ENCODE measurements at regions not wholly inside any gene's neighbourhood (a gene's known extent, or its start where the extent isn't known, plus 50 kb on each side); places are given as distances from the start of the nearest gene placed in this dataset.

DNA sequence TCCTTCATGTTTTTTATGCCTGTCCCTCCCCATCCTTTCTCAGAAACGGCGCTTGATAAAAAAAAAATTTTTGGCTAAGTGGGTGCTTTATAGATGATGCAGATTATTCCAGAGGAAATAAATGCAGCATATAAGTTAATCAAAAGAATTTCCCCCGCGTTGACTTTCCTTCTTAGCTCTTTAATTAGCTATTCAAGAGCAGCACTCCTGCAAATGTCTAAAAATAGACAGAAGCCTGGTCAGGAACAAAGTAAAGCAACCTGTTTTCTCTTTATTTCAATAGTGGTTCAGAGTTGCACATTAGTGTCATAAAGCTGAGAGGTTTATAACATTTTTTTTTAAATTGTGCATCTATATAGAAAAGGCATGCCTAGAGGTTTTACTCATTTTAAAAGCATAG is 439.5 kb upstream of the LRRC7 start:
- Histone ChIP-seq H3K27me3 (no peaks in the 10 kb centered on the region), H3K36me3 (no peaks in the 10 kb centered on the region), H3K9me3 (no peaks in the 10 kb centered on the region), H3K4me1 (peaks cover 0 to 2% of the 10 kb centered on the region in 2 donors), H3K27ac (no peak overlapping the region), H3K4me3 (no peak overlapping the region)
- no peak for DNase-seq (ENCODE audit: low spot score in 2 of 2)
- TF ChIP-seq, protein P1, sequence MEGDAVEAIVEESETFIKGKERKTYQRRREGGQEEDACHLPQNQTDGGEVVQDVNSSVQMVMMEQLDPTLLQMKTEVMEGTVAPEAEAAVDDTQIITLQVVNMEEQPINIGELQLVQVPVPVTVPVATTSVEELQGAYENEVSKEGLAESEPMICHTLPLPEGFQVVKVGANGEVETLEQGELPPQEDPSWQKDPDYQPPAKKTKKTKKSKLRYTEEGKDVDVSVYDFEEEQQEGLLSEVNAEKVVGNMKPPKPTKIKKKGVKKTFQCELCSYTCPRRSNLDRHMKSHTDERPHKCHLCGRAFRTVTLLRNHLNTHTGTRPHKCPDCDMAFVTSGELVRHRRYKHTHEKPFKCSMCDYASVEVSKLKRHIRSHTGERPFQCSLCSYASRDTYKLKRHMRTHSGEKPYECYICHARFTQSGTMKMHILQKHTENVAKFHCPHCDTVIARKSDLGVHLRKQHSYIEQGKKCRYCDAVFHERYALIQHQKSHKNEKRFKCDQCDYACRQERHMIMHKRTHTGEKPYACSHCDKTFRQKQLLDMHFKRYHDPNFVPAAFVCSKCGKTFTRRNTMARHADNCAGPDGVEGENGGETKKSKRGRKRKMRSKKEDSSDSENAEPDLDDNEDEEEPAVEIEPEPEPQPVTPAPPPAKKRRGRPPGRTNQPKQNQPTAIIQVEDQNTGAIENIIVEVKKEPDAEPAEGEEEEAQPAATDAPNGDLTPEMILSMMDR (IDR thresholded peaks at IDR 0.05), result no peak
- intact Hi-C loops (cut with DNase I), result loop anchor here (10.0 kb wide), 1 partner anchor 153 kb away; no protein-coding TSS in a partner anchor

DNA sequence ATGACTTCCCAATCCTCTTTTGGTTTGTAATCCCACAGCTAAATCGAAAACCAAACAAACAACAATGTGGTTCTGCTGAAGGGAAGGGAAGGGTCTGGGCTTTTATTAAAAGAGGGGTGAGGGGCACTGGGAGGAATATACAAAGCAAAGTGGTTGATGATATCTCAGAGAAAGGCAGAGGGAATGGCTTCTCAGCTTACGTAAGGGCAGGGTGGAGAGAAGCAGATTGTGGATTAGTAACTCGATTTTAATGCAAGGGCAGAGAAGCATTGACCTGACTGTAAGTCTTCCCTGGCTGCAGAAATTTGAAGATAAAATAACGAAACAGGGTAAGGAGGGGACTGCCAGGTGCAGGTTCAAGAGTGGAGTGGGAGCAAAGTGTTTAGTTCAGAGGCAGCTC is 438.2 kb upstream of the LRRC7 start:
- intact Hi-C loops (cut with DNase I), result loop anchor here (10.0 kb wide), 1 partner anchor 155 kb away; no protein-coding TSS in a partner anchor
- Histone ChIP-seq H3K27me3 (no peaks in the 10 kb centered on the region), H3K27ac (no peak overlapping the region), H3K9me3 (no peaks in the 10 kb centered on the region), H3K36me3 (no peaks in the 10 kb centered on the region), H3K4me3 (no peak overlapping the region), H3K4me1 (peaks cover 0 to 2% of the 10 kb centered on the region in 2 donors)
- DNase-seq (ENCODE audit: low spot score in 2 of 2), result no peak
- TF ChIP-seq, protein P1 (IDR thresholded peaks at IDR 0.05), result no peak

DNA sequence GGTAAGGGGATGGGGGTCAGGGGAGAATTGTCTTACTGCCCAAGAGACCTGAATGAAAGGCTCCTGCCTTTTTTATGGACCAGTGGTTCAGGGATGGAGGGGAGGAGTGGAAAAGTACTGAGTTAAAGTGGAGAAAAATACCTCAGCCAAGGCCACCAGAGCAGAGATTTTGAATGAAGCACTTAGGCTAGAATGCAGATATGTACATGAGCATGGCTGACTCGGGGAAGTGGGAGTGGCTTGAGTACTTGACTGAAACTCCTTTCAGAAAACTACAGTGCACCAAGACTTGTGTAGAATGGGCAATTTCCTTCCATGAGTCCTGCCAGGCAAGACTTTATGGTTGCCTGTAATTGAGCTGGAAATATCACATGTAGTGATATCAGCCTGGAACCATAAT is 429.6 kb upstream of the LRRC7 start:
- no peaks in the 10 kb centered on the region for H3K27me3 ChIP-seq
- intact Hi-C loops (cut with DNase I), result no loop called here
- no peak overlapping the region for H3K27ac ChIP-seq
- no peak for DNase-seq (ENCODE audit: low spot score in 2 of 2)
- peaks cover 0 to 3% of the 10 kb centered on the region in 2 donors for H3K4me1 ChIP-seq
- H3K36me3 ChIP-seq, result no peaks in the 10 kb centered on the region
- H3K4me3 ChIP-seq, result no peak overlapping the region
- H3K9me3 ChIP-seq, result peaks cover 0 to 8% of the 10 kb centered on the region in 2 donors
- TF ChIP-seq, protein P1 (IDR thresholded peaks at IDR 0.05), result no peak

DNA sequence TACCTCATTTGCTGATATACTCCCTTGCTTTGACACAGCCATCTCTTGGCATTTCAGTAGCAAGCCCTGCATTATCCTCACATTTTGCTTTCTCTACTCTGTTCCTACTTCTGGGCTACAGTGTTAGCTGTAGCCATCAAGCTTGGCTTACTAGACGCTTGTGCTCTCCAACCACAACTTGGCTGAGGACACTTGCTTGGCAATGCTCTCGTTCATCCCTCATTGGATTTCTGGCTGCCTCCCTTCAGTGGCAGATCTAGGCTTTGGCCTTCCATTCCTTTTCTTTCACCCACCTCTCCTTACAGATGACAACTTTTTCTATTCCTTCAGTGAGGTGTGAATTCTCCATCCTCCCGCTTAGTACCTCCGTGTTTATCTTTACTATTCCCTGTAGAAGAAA is 428.7 kb upstream of the LRRC7 start:
- Histone ChIP-seq H3K4me3 (no peak overlapping the region), H3K36me3 (no peaks in the 10 kb centered on the region), H3K27me3 (no peaks in the 10 kb centered on the region), H3K27ac (peak overlapping the region in 1 of 2 donors; percentile 6), H3K9me3 (peaks cover 0 to 8% of the 10 kb centered on the region in 2 donors), H3K4me1 (peaks cover 0 to 3% of the 10 kb centered on the region in 2 donors)
- no peak for DNase-seq (ENCODE audit: low spot score in 2 of 2)
- intact Hi-C loops (cut with DNase I), result no loop called here
- TF ChIP-seq, protein P1 (IDR thresholded peaks at IDR 0.05), result no peak

DNA sequence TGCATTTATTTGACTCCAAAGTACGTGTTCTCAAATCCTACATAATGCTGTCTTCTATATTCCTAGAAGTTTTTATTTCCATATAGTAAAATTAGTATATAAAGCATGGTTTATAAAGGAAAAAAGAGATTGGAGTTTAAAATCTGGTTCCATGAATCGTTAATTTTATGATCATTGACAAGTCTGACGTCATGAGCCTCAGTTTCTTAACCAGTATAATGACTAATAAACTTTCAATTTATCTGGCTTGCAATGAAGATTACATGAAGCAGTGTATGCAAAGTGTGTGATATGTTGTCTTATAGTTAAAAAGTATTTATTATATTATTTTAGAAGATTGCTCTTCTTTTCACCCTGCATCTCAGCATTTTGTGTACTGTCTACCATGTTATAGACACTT is 421.4 kb upstream of the LRRC7 start:
- DNase-seq (ENCODE audit: low spot score in 2 of 2), result no peak
- no peaks in the 10 kb centered on the region for H3K27me3 ChIP-seq
- no peaks in the 10 kb centered on the region for H3K4me1 ChIP-seq
- H3K27ac ChIP-seq, result no peak overlapping the region
- no peaks in the 10 kb centered on the region for H3K36me3 ChIP-seq
- intact Hi-C loops (cut with DNase I), result no loop called here
- TF ChIP-seq, protein P1 (IDR thresholded peaks at IDR 0.05), result no peak
- no peak overlapping the region for H3K4me3 ChIP-seq
- H3K9me3 ChIP-seq, result no peaks in the 10 kb centered on the region

DNA sequence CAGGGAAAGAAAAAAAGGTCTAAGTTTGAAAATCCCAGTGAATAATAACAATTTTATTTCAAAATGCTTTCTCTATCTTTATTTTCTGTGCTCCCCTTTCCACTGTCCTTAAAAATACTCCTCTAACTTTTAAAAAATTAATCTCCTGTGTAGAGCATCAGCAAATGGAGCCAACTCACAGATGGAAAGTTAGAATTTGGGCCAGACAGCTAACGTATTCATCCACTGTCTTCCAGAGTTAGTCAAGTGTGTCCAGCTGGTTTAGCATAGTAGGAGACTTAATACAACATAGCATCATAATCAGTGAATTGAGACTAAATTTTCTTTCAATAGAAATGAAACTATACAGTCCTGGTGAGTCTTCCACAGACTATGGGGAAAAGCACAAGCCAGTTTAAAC is 419.0 kb upstream of the LRRC7 start:
- intact Hi-C loops (cut with DNase I), result no loop called here
- TF ChIP-seq, protein P1 (IDR thresholded peaks at IDR 0.05), result no peak
- Histone ChIP-seq H3K27ac (no peak overlapping the region), H3K9me3 (no peaks in the 10 kb centered on the region), H3K4me3 (no peak overlapping the region), H3K36me3 (no peaks in the 10 kb centered on the region), H3K27me3 (no peaks in the 10 kb centered on the region), H3K4me1 (no peaks in the 10 kb centered on the region)
- no peak for DNase-seq (ENCODE audit: low spot score in 2 of 2)

All from ascending aorta (tissue), 2 donors.